Caki2 (cell line): ENCODE measurements at regions not wholly inside any gene's neighbourhood (a gene's known extent, or its start where the extent isn't known, plus 50 kb on each side); places are given as distances from the start of the nearest gene placed in this dataset.

Experiments
- DNase-seq: peaks from one replicate; pipeline ENCODE4 v3.0.0-alpha.2; 2015; ENCODE audit warnings: low read depth
- in situ Hi-C: cut with HindIII; loops from 2 replicates; pipeline ENCODE4 v1.10.0; 2016; ENCODE audit warnings: low sequenced_read_pairs, low pct_unique_long_range_greater_than_20kb, mixed read lengths

DNA sequence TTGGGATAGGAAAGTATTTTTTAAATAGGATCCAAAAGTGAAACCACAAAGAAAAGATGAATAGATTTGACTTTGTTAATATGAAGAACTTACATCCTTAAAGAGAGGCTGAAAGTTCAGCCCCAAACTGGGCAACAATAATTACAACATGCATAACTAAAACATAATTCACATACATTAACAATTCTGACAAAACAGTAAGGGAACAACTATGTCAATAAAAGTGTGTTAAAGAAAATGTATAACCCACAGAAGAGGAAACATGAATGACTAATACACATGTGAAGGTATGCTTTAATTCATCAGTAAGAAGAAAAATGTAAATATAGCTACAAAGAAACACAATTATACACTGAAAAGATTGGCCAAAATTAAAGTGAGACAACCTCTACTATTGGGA, 1597.6 kb upstream of the MIR17HG start:
- DNase-seq, result no peak
- in situ Hi-C loops, result no loop called here

- no peak for DNase-seq
- in situ Hi-C loops, result no loop called here
Observed at GRCh38 chr13:89750371-89750770, 1597.1 kb upstream of the MIR17HG start.

DNA sequence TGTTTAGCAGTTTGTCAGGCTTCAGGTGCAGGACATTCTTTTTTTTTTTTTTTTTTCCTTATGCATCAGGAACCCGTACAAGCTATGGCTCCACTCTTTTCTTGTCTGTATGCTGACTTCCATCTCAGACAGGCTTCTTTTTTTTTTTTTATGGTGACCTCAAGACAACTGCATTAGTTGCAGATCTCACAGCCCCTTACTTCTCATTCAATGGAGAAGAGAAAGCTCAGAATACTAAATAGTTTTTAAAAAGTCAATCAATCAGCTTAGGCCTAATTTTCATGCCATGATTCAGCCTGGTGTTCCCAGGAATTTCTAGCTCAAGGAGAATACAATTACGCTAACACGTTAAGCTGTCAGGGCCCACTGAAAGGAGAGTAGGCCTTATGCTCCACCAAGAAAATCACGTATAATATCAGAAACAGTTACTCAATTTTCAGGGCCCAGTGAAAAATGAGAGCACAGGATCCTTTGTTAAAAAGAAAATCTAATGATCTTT, 1596.0 kb upstream of the MIR17HG start:
- in situ Hi-C loops, result no loop called here
- no peak for DNase-seq

GRCh38 chr13:89752394-89752793, 1595.1 kb upstream of the MIR17HG start:
- no peak for DNase-seq
- in situ Hi-C loops, result no loop called here

GRCh38 chr13:89755729-89756492, 1591.6 kb upstream of the MIR17HG start:
- DNase-seq, result no peak
- in situ Hi-C loops, result no loop called here

DNA sequence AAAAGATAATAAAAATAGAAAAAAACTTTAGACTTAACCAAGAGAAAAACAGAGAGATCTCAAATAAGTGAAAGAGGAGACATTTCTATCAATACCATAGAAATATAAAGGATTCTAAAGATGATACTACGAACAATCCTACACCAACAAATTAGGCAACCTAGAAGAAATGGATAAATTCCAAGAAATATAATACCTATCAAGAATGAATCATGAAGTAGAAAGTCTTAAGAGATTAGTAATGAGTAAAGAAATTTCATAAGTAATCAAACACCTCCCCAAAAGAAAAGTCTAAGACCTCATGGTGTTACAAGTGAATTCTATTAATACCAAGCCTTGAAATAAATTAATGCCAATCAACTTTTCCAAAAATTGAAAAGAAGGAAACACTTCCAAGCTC, 1584.5 kb upstream of the MIR17HG start:
- DNase-seq, result no peak

GRCh38 chr13:89783221-89783755, 1564.2 kb upstream of the MIR17HG start:
- no peak for DNase-seq

More for the DNA sequence above, 1584.5 kb upstream of the MIR17HG start:
- in situ Hi-C loops, result no loop called here

GRCh38 chr13:89784161-89784809, 1563.2 kb upstream of the MIR17HG start:
- DNase-seq, result no peak
- in situ Hi-C loops, result no loop called here

More at GRCh38 chr13:89783221-89783755, 1564.2 kb upstream of the MIR17HG start:
- in situ Hi-C loops, result no loop called here

DNA sequence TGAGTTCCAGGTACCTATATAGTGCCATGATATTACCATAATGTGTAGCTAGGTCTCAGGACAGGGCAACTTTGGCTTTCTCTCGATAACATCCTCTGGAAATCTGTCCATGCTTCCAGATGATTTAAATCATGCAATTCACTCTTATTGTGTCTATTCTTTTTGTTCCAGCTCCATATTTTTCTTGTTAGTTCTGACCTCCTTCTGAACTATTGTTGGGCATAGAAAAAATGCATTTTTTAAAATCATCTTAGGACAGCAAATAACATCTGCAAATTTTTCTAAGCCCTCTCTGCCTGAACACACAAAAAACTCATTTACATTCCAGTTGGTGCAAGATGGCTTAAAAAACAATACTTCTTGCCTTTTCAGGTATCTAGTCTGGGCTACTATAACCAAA, 1561.0 kb upstream of the MIR17HG start:
- in situ Hi-C loops, result no loop called here
- no peak for DNase-seq

- in situ Hi-C loops, result no loop called here
- DNase-seq, result no peak
Observed at GRCh38 chr13:89790696-89791095, 1556.8 kb upstream of the MIR17HG start.

- no peak for DNase-seq
- in situ Hi-C loops, result no loop called here
Observed at GRCh38 chr13:89791971-89792630, 1555.4 kb upstream of the MIR17HG start.

DNA sequence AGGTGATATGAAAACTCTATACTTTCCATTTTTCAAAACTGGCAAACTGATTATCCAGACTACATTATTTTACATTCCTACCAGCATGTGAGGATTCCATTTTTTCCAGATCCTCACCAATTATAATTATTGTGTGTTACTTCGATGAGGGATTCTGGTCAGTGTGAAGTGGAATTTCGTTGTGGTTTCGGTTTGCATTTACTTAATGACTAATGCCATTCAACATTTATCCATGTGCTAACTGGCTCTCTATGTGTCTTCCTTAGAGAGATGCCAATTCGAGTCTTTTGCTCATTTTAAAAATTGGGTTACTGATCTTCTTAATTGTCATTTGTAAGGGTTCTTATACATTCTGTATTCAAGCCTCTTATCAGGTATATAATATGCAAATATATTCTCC, 1551.3 kb upstream of the MIR17HG start:
- no peak for DNase-seq

GRCh38 chr13:89803839-89804238, 1543.6 kb upstream of the MIR17HG start:
- no peak for DNase-seq
- in situ Hi-C loops, result no loop called here

More for the DNA sequence above, 1551.3 kb upstream of the MIR17HG start:
- in situ Hi-C loops, result no loop called here

DNA sequence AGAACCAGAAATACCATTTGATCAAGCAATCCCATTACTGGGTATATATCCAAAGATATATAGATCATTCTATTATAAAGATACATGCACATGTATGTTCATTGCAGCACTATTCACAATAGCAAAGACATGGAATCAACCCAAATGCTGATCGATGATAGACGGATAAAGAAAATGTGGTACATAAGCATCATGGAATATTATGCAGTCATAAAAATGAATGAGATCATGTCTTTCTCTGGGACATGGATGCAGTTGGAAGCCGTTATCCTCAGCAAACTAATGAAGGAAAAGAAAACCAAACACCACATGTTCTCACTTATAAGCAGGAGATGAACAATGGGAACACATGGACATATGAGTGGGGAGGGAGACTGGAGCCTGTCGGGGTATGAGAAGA, 1540.9 kb upstream of the MIR17HG start:
- DNase-seq, result no peak
- in situ Hi-C loops, result no loop called here

DNA sequence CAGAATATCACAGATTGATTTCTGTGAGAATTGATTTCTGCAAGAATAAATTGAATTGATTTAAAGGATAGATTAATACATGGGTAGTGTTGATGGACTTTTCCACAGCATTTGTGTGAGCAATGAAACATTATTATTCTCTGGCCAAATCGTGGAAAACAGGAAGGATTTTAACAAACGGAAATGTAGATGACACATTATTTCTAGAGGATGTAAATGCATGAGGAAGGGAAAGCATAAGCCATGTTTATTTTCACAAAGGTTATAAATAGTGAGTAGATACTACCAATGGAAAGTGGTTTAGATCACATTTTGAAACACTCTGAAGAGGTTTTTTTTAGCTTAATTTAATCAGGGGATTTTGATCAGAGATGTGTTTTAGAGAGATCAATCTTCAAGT, 1534.6 kb upstream of the MIR17HG start:
- in situ Hi-C loops, result no loop called here
- no peak for DNase-seq

DNA sequence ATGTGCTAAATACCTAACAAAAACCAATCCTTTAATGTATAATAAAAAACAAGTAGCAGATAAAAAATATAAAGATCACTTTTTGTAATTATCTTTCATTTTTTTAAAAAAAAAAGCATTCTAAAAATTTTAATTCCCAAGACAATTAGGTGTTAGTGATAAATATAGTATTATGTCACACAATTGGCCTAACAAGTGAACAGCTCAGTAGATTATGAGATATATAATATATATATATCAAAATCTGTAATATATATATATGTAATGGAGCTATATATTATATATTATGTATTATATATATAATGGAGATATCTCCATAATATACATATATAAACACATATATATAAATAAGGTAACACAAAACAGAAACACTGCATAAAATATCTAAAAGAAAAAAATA, 1531.1 kb upstream of the MIR17HG start:
- in situ Hi-C loops, result no loop called here

DNA sequence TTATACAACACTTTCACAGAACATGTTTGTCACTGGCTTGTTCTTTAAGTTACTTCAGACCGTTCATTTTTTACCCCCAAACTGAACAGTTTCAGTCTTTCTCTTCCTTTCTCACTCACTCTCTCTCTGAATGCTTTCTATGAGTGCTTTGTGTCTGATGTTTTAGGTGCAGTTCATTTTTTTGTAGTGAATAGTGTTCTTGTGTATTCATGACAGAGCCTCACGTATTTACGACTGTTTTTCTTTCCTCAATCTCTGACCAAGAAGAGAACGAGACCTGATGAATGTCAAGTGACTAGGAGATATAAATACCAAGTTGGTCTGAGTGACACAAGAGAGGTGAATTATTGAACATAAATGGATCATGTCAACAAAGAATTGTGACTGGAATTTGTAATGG, 1525.0 kb upstream of the MIR17HG start:
- in situ Hi-C loops, result no loop called here
- no peak for DNase-seq

More for the DNA sequence above, 1531.1 kb upstream of the MIR17HG start:
- no peak for DNase-seq

DNA sequence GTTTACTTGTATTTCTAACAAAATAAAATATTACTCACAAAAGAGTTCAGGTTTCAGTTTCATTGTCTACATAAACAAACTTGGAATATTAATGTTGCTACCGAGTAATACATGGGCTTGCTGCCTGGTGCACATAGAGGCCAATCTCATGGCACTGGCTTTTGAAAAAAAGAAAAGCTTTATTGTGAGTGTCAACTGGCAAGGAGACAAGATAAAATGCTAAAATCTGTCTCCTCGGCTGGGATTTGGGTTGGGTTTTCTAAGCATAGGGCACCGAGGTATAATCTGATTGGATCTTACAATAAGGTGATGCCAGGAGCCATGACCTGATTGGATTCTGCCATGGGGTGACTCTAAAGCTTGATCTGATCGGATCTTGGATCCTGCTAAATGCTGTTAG, 1519.9 kb upstream of the MIR17HG start:
- in situ Hi-C loops, result no loop called here
- no peak for DNase-seq

DNA sequence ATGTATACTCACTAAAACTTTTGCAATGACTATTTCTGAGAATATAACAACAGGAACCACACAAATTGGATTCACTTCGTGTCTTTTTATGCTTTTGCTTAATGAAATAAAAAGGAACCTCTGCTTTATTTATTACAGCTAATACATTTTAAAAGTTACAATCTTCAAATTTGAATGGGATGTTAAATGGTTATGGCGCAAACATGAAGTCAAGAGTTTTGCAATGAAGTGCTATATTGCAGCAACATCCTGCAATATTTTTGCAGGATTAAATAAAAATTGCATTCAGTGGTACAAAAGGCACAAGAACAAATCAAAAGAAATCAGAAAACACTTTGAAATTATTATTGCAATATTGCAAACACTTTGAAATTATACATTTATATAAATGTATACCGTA, 1519.0 kb upstream of the MIR17HG start:
- in situ Hi-C loops, result no loop called here
- DNase-seq, result no peak
